NT2/D1 (cell line): ENCODE measurements at regions not wholly inside any gene's neighbourhood (a gene's known extent, or its start where the extent isn't known, plus 50 kb on each side); places are given as distances from the start of the nearest gene placed in this dataset.

Source experiments
- DNase-seq: peaks from one replicate; pipeline ENCODE4 v3.0.0-alpha.2; 2011; ENCODE audit warnings: low read depth, low spot score
- H3K27me3 ChIP-seq: 2 replicates; pipeline ENCODE4 v1.6.0; 2011; ENCODE audit warnings: mild to moderate bottlenecking; ENCODE audit not compliant: insufficient read length, insufficient read depth
- H3K36me3 ChIP-seq: 2 replicates; pipeline ENCODE4 v1.6.1; 2011; ENCODE audit warnings: mild to moderate bottlenecking, low read length, mixed read lengths; ENCODE audit not compliant: insufficient read depth, insufficient read length
- H3K4me1 ChIP-seq: 2 replicates; pipeline ENCODE4 v1.5.1; 2011; ENCODE audit not compliant: insufficient read depth, insufficient read length
- H3K4me3 ChIP-seq: 2 replicates; pipeline ENCODE4 v1.5.1; 2011; ENCODE audit warnings: low read depth; ENCODE audit not compliant: insufficient read length
- H3K9ac ChIP-seq: 2 replicates; pipeline ENCODE4 v1.6.0; 2011; ENCODE audit warnings: low read depth; ENCODE audit not compliant: insufficient read length
- H3K9me3 ChIP-seq: 2 replicates; pipeline ENCODE4 v1.5.1; 2011; ENCODE audit warnings: mild to moderate bottlenecking, low read length; ENCODE audit not compliant: insufficient read depth
- SUZ12 ChIP-seq: IDR thresholded peaks from 2 replicates; pipeline ENCODE4 v1.6.1; 2011; ENCODE audit not compliant: insufficient read length, insufficient read depth; ENCODE audit errors: extremely low read depth
- YY1 ChIP-seq: IDR thresholded peaks from 2 replicates; pipeline ENCODE4 v1.6.1; 2011; ENCODE audit not compliant: insufficient read length, insufficient read depth
- ZNF274 ChIP-seq: IDR thresholded peaks from 2 replicates; pipeline ENCODE4 v1.6.1; 2011; ENCODE audit warnings: mild to moderate bottlenecking, low read depth, low read length

GRCh38 chr12:40557980-40558379 lies 134.3 kb upstream of the CNTN1 start:
- H3K36me3 ChIP-seq, result no peaks in the 10 kb centered on the region
- no peaks in the 10 kb centered on the region for H3K9me3 ChIP-seq
- H3K9ac ChIP-seq, result no peak overlapping the region
- H3K4me3 ChIP-seq, result no peak overlapping the region
- H3K4me1 ChIP-seq, result no peaks in the 10 kb centered on the region
- no peak for TF ChIP-seq YY1
- no peak for TF ChIP-seq ZNF274
- TF ChIP-seq SUZ12, result no peak
- no peak for DNase-seq
- no peaks in the 10 kb centered on the region for H3K27me3 ChIP-seq

GRCh38 chr12:40559865-40560264 lies 132.4 kb upstream of the CNTN1 start:
- TF ChIP-seq SUZ12 (no peak), YY1 (no peak), ZNF274 (no peak)
- H3K4me1 ChIP-seq, result no peaks in the 10 kb centered on the region
- no peaks in the 10 kb centered on the region for H3K27me3 ChIP-seq
- H3K9me3 ChIP-seq, result no peaks in the 10 kb centered on the region
- H3K9ac ChIP-seq, result no peak overlapping the region
- H3K36me3 ChIP-seq, result no peaks in the 10 kb centered on the region
- no peak overlapping the region for H3K4me3 ChIP-seq
- no peak for DNase-seq

GRCh38 chr12:40560848-40561247 lies 131.4 kb upstream of the CNTN1 start:
- Histone ChIP-seq H3K9me3 (no peaks in the 10 kb centered on the region), H3K9ac (no peak overlapping the region), H3K4me3 (no peak overlapping the region), H3K4me1 (no peaks in the 10 kb centered on the region), H3K36me3 (no peaks in the 10 kb centered on the region), H3K27me3 (no peaks in the 10 kb centered on the region)
- DNase-seq, result no peak
- TF ChIP-seq ZNF274, result no peak
- TF ChIP-seq YY1, result no peak
- TF ChIP-seq SUZ12, result no peak

GRCh38 chr12:40561395-40561966 lies 130.8 kb upstream of the CNTN1 start:
- Histone ChIP-seq H3K4me3 (no peak overlapping the region), H3K9ac (no peak overlapping the region), H3K9me3 (no peaks in the 10 kb centered on the region), H3K27me3 (no peaks in the 10 kb centered on the region), H3K4me1 (no peaks in the 10 kb centered on the region), H3K36me3 (no peaks in the 10 kb centered on the region)
- TF ChIP-seq SUZ12 (no peak), ZNF274 (no peak)
- DNase-seq, result no peak

- H3K4me3 ChIP-seq, result no peak overlapping the region
- no peaks in the 10 kb centered on the region for H3K27me3 ChIP-seq
- H3K9me3 ChIP-seq, result no peaks in the 10 kb centered on the region
- DNase-seq, result no peak
- no peaks in the 10 kb centered on the region for H3K4me1 ChIP-seq
- no peak overlapping the region for H3K9ac ChIP-seq
- TF ChIP-seq YY1, result no peak
- TF ChIP-seq ZNF274, result no peak
- TF ChIP-seq SUZ12, result no peak
- H3K36me3 ChIP-seq, result no peaks in the 10 kb centered on the region
Measured at GRCh38 chr12:40565029-40565633, 127.1 kb upstream of the CNTN1 start.

DNA sequence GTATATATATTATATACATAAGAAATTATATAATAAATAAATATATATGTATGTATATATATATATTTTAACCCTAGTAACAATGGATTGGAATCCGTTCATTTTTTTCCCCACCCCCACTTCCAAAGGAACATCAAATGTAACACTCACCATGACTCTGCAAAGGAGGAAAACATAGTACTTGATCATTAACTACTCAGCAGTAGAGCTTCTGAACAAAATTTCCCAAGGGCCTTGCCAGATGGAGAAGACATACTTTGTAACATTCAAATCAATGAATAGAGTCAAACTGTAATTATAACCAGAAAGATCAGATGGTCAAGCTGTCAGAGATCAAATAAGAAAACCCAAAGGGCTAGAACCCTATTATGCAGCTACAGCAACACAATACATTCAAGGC lies 126.0 kb upstream of the CNTN1 start:
- H3K9ac ChIP-seq, result no peak overlapping the region
- TF ChIP-seq ZNF274 (no peak), SUZ12 (no peak), YY1 (no peak)
- no peaks in the 10 kb centered on the region for H3K9me3 ChIP-seq
- no peaks in the 10 kb centered on the region for H3K36me3 ChIP-seq
- no peak for DNase-seq
- no peaks in the 10 kb centered on the region for H3K4me1 ChIP-seq
- no peak overlapping the region for H3K4me3 ChIP-seq
- H3K27me3 ChIP-seq, result no peaks in the 10 kb centered on the region

GRCh38 chr12:40569626-40570179 lies 122.5 kb upstream of the CNTN1 start:
- H3K4me1 ChIP-seq, result no peaks in the 10 kb centered on the region
- DNase-seq, result no peak
- H3K4me3 ChIP-seq, result no peak overlapping the region
- no peaks in the 10 kb centered on the region for H3K9me3 ChIP-seq
- no peaks in the 10 kb centered on the region for H3K27me3 ChIP-seq
- no peaks in the 10 kb centered on the region for H3K36me3 ChIP-seq
- no peak for TF ChIP-seq SUZ12
- no peak for TF ChIP-seq ZNF274
- TF ChIP-seq YY1, result no peak
- no peak overlapping the region for H3K9ac ChIP-seq

DNA sequence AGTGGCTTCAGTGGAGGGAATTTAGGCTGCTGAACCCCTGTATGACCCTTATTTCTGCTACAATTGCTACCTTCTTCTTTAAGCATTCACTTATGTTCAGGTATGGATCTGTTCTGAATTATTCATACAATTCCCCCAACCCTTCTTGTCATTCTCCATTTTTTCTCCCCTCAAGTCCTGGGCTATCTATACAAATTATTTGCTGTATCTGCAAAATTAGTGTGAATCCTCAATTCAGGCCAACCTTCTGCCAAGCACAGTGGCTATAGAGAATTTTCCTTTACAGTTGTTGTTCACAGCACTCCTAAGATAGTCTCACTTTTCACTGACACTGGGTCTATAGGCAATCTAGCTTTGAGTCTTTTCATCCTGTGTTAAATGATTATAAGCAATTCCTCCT lies 119.2 kb upstream of the CNTN1 start:
- H3K9me3 ChIP-seq, result no peaks in the 10 kb centered on the region
- H3K4me1 ChIP-seq, result no peaks in the 10 kb centered on the region
- no peaks in the 10 kb centered on the region for H3K27me3 ChIP-seq
- no peak overlapping the region for H3K4me3 ChIP-seq
- no peak for DNase-seq
- TF ChIP-seq YY1, result no peak
- TF ChIP-seq SUZ12, result no peak
- no peak overlapping the region for H3K9ac ChIP-seq
- no peaks in the 10 kb centered on the region for H3K36me3 ChIP-seq
